Dendritic cell treated with granulocyte-macrophage colony-stimulating factor and Interleukin-4, amounts not matched to agents 40 ng/mL and 50 ng/mL, for 4 days (primary cell): ENCODE measurements at regions not wholly inside any gene's neighbourhood (a gene's known extent, or its start where the extent isn't known, plus 50 kb on each side); places are given as distances from the start of the nearest gene placed in this dataset.

Experiments used
- H3K27ac Mint-ChIP-seq: one replicate; pipeline ENCODE4 v1.8.0; 2022; ENCODE audit warnings: mild to moderate bottlenecking, mixed read lengths
- H3K27me3 Mint-ChIP-seq: one replicate; pipeline ENCODE4 v1.8.0; 2022; ENCODE audit warnings: mild to moderate bottlenecking, mixed read lengths
- H3K36me3 Mint-ChIP-seq: one replicate; pipeline ENCODE4 v1.8.0; 2022; ENCODE audit warnings: low read depth, mixed read lengths
- H3K4me1 Mint-ChIP-seq: one replicate; pipeline ENCODE4 v1.8.0; 2022; ENCODE audit warnings: low read depth, mixed read lengths
- H3K4me3 Mint-ChIP-seq: one replicate; pipeline ENCODE4 v1.8.0; 2022; ENCODE audit warnings: mild to moderate bottlenecking, moderate library complexity, mixed read lengths
- H3K9me3 Mint-ChIP-seq: one replicate; pipeline ENCODE4 v1.8.0; 2022; ENCODE audit warnings: mixed read lengths
- intact Hi-C: fragments of 100-400 bp; cut with micrococcal nuclease; formaldehyde crosslinking; loops from one replicate; pipeline ENCODE4 v1.15.0; 2022

DNA sequence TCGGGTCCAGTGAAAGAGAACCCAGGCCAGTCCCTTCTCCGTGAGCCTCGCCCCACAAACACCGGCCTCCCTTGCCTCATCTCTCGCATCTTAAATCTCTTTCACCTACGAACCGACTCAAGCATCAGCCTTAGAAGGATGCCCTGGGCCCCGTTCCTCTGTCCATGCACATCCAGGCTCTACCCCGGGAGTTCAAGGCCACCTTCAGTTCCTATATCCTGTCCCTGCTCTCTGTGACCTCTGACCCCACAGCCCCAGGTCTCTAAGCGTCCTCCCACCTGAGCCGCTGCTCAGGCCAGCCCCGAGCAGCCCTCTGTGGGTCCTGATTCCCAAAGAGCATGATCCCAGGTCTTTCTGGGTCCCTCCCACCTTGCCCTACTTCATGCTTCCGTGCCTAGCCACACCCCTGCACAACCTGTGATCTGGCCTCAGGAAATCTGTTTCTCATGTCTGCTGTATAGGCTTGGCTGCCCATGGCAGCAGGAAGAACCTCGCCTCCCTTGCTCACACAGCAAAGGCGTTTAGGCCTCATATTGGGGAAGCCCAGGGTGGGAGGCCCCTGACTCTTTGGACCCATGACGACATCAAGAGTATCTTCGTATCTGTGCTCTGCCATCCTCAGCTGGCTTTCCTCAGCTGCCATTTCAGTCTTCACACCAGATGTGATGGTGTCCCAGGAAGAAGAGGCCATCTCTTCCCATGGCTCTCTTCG lies 77.5 kb upstream of the SEPTIN5 start:
- no peak overlapping the region for H3K4me3 Mint-ChIP-seq
- H3K36me3 Mint-ChIP-seq, result no peaks in the 10 kb centered on the region
- H3K4me1 Mint-ChIP-seq, result no peaks in the 10 kb centered on the region
- H3K27ac Mint-ChIP-seq, result no peak overlapping the region
- H3K9me3 Mint-ChIP-seq, result no peaks in the 10 kb centered on the region
- H3K27me3 Mint-ChIP-seq, result peaks cover 2% of the 10 kb centered on the region
- intact Hi-C loops, result no loop called here

- Mint-ChIP-seq H3K9me3 (no peaks in the 10 kb centered on the region), H3K27me3 (no peaks in the 10 kb centered on the region), H3K36me3 (no peaks in the 10 kb centered on the region), H3K27ac (no peak overlapping the region), H3K4me1 (no peaks in the 10 kb centered on the region), H3K4me3 (no peak overlapping the region)
- intact Hi-C loops, result no loop called here
Observed at GRCh38 chr22:19637408-19638281, 76.7 kb upstream of the SEPTIN5 start.

GRCh38 chr22:19638282-19639015 lies 75.9 kb upstream of the SEPTIN5 start:
- H3K27me3 Mint-ChIP-seq, result no peaks in the 10 kb centered on the region
- no peaks in the 10 kb centered on the region for H3K9me3 Mint-ChIP-seq
- H3K4me1 Mint-ChIP-seq, result peaks cover 2% of the 10 kb centered on the region
- intact Hi-C loops, result no loop called here
- H3K4me3 Mint-ChIP-seq, result no peak overlapping the region
- H3K27ac Mint-ChIP-seq, result no peak overlapping the region
- H3K36me3 Mint-ChIP-seq, result no peaks in the 10 kb centered on the region

DNA sequence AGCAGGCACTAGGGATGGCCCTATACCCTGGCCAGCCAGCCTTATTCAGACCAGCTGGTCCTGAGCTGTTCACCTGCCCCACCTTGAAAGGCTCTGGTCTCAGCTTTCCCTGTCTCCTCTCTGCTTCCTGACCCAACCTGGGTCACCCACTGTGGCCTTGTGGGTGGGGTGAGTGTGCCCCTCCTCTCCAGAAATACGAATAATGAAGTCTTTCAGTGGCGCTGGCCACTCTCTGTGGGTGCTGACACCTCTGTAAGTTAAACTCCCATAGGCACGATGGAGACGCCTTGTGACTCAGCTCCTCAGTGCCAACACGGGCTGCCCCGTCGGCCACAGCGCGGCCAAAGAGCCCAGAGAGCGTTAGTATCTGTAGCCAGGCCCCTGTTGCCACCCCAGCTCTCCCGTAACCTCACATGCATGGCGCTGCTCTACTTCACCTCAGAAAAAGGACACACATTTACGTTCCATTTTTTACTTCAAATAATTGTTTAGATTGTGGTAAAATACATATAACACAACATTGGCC lies 74.6 kb upstream of the SEPTIN5 start:
- no peaks in the 10 kb centered on the region for H3K27me3 Mint-ChIP-seq
- peaks cover 15% of the 10 kb centered on the region for H3K4me1 Mint-ChIP-seq
- H3K9me3 Mint-ChIP-seq, result no peaks in the 10 kb centered on the region
- no peaks in the 10 kb centered on the region for H3K36me3 Mint-ChIP-seq
- no peak overlapping the region for H3K27ac Mint-ChIP-seq
- intact Hi-C loops, result no loop called here
- H3K4me3 Mint-ChIP-seq, result no peak overlapping the region

DNA sequence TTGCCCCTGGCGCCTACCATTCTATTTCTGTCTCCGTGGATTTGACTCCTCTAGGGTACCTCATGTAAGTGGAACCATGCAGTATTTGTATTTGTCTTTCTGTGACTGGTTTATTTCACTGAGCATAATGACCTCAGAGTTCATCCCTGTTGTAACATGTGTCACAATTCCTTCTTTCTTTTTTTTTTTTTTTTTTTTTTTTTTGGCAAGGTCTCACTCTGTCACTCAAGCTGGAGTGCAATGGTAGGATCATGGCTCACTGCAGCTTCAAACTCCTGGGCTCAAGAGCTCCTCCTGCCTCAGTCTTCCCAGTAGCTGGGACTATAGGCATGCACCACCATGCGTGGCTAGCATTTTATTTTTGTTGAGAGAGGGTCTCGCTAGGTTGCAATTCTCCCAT lies 74.0 kb upstream of the SEPTIN5 start:
- Mint-ChIP-seq H3K27me3 (no peaks in the 10 kb centered on the region), H3K4me3 (no peak overlapping the region), H3K27ac (no peak overlapping the region), H3K4me1 (peaks cover 21% of the 10 kb centered on the region), H3K36me3 (no peaks in the 10 kb centered on the region), H3K9me3 (no peaks in the 10 kb centered on the region)
- intact Hi-C loops, result no loop called here

GRCh38 chr22:19641254-19641982 lies 72.9 kb upstream of the SEPTIN5 start:
- H3K27me3 Mint-ChIP-seq, result no peaks in the 10 kb centered on the region
- H3K27ac Mint-ChIP-seq, result no peak overlapping the region
- H3K4me1 Mint-ChIP-seq, result peaks cover 25% of the 10 kb centered on the region
- H3K36me3 Mint-ChIP-seq, result no peaks in the 10 kb centered on the region
- intact Hi-C loops, result no loop called here
- no peaks in the 10 kb centered on the region for H3K9me3 Mint-ChIP-seq
- H3K4me3 Mint-ChIP-seq, result no peak overlapping the region

DNA sequence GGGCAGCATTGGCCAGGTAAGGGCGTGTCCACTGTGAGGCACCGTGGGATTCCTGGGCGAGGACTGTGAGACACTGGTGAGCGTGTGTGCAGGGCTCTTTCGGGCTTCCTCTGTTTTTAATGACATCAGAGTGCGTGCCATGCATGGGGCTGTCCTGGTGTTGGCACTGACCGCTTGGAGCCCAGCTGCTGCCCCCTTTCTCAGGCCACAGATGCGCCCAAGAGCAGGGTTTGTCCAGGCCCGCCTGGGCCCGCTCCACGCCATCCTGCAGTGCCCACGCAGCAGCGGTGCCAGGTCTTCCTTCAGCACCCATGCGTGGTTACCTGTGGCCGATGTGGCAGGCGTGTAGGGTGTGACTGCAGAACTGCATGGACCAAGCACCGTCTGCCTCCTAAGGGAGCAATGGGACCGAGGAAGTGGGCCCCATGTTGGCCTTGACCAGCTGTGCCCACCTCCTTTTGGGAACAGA lies 72.3 kb upstream of the SEPTIN5 start:
- Mint-ChIP-seq H3K9me3 (peaks cover 6% of the 10 kb centered on the region), H3K27ac (no peak overlapping the region), H3K27me3 (no peaks in the 10 kb centered on the region), H3K36me3 (no peaks in the 10 kb centered on the region), H3K4me3 (no peak overlapping the region), H3K4me1 (peaks cover 25% of the 10 kb centered on the region)
- intact Hi-C loops, result no loop called here

GRCh38 chr22:19643448-19644313 lies 70.6 kb upstream of the SEPTIN5 start:
- Mint-ChIP-seq H3K27ac (no peak overlapping the region), H3K9me3 (peaks cover 18% of the 10 kb centered on the region), H3K4me1 (peaks cover 25% of the 10 kb centered on the region), H3K36me3 (no peaks in the 10 kb centered on the region), H3K27me3 (no peaks in the 10 kb centered on the region), H3K4me3 (no peak overlapping the region)
- intact Hi-C loops, result no loop called here

DNA sequence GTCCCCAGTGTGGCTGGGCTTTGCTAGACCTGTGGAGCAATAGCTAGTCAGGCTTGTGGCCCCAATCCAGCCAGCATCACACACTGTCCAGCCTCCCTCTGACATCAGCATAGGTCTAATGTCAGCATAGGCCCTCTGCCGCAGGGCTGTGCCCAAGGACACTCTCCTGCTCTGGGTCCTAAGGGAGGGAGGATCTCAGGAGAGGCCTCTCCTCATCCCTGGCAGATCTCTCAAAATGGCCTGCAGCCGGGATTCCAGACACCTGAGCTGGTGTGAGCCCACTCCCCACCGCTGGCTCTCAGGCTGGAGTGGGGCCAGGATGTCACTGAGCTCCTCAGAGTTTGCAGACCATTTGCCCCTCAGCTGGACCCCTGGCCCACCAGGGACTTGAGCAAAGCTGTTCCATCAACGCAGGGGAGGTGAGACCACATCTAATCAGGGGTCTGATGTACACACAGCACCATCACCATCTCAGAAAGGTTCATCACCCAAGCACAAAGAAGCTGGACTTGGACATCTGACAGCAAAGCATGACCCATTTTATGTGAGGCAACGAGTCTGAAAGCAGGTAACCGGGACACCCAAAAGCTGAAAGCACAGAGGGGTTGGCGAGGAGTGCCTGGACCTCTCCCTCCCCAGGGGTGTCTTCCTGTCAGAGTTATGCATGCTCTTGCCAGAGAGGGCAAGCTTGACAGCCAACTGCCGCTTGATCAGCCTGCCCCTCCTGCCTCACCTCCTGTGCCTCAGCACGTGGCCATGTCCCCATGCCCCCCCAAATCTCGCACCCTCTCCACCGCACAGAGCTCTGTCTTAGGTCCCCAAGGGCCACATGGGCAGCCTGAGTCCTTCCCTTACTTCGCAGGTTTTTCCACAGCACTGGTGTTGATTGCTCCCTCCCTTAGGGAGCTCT lies 69.7 kb upstream of the SEPTIN5 start:
- H3K4me1 Mint-ChIP-seq, result peaks cover 25% of the 10 kb centered on the region
- peaks cover 27% of the 10 kb centered on the region for H3K9me3 Mint-ChIP-seq
- intact Hi-C loops, result no loop called here
- H3K36me3 Mint-ChIP-seq, result no peaks in the 10 kb centered on the region
- H3K27ac Mint-ChIP-seq, result no peak overlapping the region
- no peak overlapping the region for H3K4me3 Mint-ChIP-seq
- H3K27me3 Mint-ChIP-seq, result no peaks in the 10 kb centered on the region

- intact Hi-C loops, result no loop called here
- H3K27me3 Mint-ChIP-seq, result no peaks in the 10 kb centered on the region
Observed at GRCh38 chr22:19645391-19645790, 68.9 kb upstream of the SEPTIN5 start.

GRCh38 chr22:19645905-19646304 lies 68.4 kb upstream of the SEPTIN5 start:
- H3K27ac Mint-ChIP-seq, result no peak overlapping the region
- no peak overlapping the region for H3K4me3 Mint-ChIP-seq
- H3K4me1 Mint-ChIP-seq, result peaks cover 25% of the 10 kb centered on the region
- H3K36me3 Mint-ChIP-seq, result no peaks in the 10 kb centered on the region
- H3K27me3 Mint-ChIP-seq, result no peaks in the 10 kb centered on the region
- peaks cover 35% of the 10 kb centered on the region for H3K9me3 Mint-ChIP-seq
- intact Hi-C loops, result no loop called here

More at GRCh38 chr22:19645391-19645790, 68.9 kb upstream of the SEPTIN5 start:
- H3K27ac Mint-ChIP-seq, result no peak overlapping the region
- H3K4me3 Mint-ChIP-seq, result no peak overlapping the region
- no peaks in the 10 kb centered on the region for H3K36me3 Mint-ChIP-seq
- H3K4me1 Mint-ChIP-seq, result peaks cover 25% of the 10 kb centered on the region
- peaks cover 35% of the 10 kb centered on the region for H3K9me3 Mint-ChIP-seq

- H3K27me3 Mint-ChIP-seq, result peaks cover 1% of the 10 kb centered on the region
- intact Hi-C loops, result no loop called here
- no peaks in the 10 kb centered on the region for H3K36me3 Mint-ChIP-seq
- H3K27ac Mint-ChIP-seq, result no peak overlapping the region
- no peak overlapping the region for H3K4me3 Mint-ChIP-seq
- peaks cover 25% of the 10 kb centered on the region for H3K4me1 Mint-ChIP-seq
- H3K9me3 Mint-ChIP-seq, result peaks cover 35% of the 10 kb centered on the region
Observed at GRCh38 chr22:19646383-19646782, 67.9 kb upstream of the SEPTIN5 start.
